ENCODE measurements at regions not wholly inside any gene's neighbourhood (a gene's known extent, or its start where the extent isn't known, plus 50 kb on each side); places are given as distances from the start of the nearest gene placed in this dataset.

GRCh38 chr5:20497356-20497755 lies 509.4 kb upstream of the CDH18 start:
- no peak for DNase-seq
- TF ChIP-seq GATA1 (IDR thresholded peaks at IDR 0.05; ENCODE audit: low read depth, low read length) = no peak
- no peak for TF ChIP-seq POLR2A (IDR thresholded peaks at IDR 0.05; ENCODE audit: low read length)

DNA sequence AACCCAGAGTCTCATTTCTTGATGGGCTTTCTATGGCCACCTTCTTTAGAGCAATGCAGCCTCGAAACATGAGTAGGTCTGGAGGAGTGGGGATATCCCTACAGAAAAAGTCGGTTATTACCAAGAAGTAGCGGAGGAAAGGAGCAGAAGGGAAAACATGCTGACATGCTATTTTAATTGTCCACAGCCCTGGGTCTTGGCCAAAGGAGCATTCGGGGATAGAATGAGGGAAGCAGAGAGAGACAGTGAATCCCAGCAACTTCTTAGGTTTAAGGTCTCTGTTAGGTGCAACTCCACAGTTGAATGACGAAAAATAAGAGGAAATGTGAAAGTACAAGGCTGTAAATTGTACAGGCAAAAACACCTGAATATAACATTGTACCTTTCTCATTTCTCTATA lies 506.7 kb upstream of the CDH18 start:
- TF ChIP-seq POLR2A (IDR thresholded peaks at IDR 0.05; ENCODE audit: low read length) (no peak), GATA1 (IDR thresholded peaks at IDR 0.05; ENCODE audit: low read depth, low read length) (no peak)
- no peak for DNase-seq

GRCh38 chr5:20486826-20487225 lies 498.8 kb upstream of the CDH18 start:
- no peak for TF ChIP-seq GATA1 (IDR thresholded peaks at IDR 0.05; ENCODE audit: low read depth, low read length)
- TF ChIP-seq POLR2A (IDR thresholded peaks at IDR 0.05; ENCODE audit: low read length) = no peak
- DNase-seq = no peak

- DNase-seq = no peak
Observed at GRCh38 chr5:20476016-20476415, 488.0 kb upstream of the CDH18 start.

GRCh38 chr5:20470997-20471396 lies 483.0 kb upstream of the CDH18 start:
- TF ChIP-seq GATA1 (IDR thresholded peaks at IDR 0.05; ENCODE audit: low read depth, low read length) (no peak), POLR2A (IDR thresholded peaks at IDR 0.05; ENCODE audit: low read length) (no peak)
- no peak for DNase-seq

More at GRCh38 chr5:20476016-20476415, 488.0 kb upstream of the CDH18 start:
- TF ChIP-seq GATA1 (IDR thresholded peaks at IDR 0.05; ENCODE audit: low read depth, low read length) (no peak), POLR2A (IDR thresholded peaks at IDR 0.05; ENCODE audit: low read length) (no peak)

DNA sequence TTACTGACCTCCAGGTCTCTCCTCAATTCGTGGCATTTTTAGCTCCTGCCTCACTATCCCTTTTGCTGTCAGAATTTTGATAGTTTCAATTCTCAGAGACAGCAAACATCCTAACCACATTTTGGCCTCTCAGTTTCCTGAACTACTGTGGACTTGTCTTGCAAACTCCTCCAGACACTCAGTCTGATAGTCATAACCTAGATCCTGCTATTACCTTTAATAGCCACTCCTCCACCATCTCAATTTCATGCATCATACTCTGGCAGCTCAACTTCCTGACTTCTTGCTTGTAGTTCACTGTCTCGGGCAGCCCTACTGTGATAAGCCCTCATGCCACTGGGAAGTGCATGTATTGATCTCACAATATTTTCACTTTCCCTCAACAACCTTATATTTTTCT lies 481.8 kb upstream of the CDH18 start:
- TF ChIP-seq POLR2A (IDR thresholded peaks at IDR 0.05; ENCODE audit: low read length) (no peak), GATA1 (IDR thresholded peaks at IDR 0.05; ENCODE audit: low read depth, low read length) (no peak)
- DNase-seq = no peak

DNA sequence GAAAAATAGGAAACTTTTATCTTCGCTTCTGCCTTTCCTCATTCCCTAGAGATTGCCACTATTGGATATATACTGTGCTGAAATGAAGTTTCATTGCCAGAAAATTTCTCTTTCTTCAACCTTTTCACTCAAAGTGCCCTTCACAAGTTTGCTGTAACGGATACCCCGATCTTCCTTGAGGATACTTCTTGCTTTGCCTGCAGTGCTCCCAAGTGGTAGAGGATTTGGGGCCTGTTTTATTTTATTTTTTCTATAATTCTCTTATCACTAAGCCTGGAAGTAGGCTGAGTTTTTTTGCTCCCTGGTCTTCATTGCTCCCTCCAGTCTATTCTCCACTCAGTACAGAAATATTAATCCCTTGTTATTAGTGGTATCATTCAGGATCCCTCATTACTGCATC lies 481.4 kb upstream of the CDH18 start:
- no peak for DNase-seq
- TF ChIP-seq GATA1 (IDR thresholded peaks at IDR 0.05; ENCODE audit: low read depth, low read length) (no peak), POLR2A (IDR thresholded peaks at IDR 0.05; ENCODE audit: low read length) (no peak)

DNA sequence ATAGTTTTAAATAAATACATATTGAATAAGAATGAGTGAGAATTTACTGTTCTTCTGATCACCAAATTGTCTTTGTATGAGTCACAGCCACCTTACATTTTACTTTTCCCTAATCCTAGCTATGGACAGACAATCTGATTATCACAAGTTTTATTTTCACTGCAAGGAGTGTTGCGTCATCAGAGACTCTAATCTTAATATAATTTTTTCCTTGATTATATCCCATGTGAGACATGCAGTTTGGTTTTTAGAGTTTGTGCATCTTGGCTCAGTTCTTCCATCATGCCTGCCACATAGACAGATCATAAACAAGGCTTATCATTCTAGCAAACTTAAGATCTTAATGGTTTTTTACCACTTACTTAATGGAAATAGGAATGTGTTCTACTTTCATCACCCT lies 478.5 kb upstream of the CDH18 start:
- TF ChIP-seq POLR2A (IDR thresholded peaks at IDR 0.05; ENCODE audit: low read length) = no peak
- TF ChIP-seq GATA1 (IDR thresholded peaks at IDR 0.05; ENCODE audit: low read depth, low read length) = no peak
- no peak for DNase-seq

DNA sequence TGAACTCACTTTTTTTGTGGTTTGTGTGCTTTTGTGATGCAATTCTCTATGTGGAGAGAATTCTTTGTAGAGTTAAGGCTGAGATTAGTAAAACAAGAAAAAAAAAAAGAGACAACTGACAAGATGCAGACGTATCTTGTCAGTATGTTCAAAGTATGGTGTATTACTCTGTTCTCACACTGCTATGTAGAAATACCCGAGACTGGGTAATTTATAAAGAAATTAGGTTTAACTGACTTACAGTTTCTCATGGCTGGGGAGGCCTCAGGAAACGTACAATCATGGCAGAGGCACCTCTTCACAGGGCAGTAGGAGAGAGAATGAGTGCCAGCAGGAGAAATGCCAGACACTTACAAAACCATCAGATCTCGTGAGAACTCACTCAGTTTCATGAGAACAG lies 475.2 kb upstream of the CDH18 start:
- no peak for DNase-seq
- TF ChIP-seq GATA1 (IDR thresholded peaks at IDR 0.05; ENCODE audit: low read depth, low read length) (no peak), POLR2A (IDR thresholded peaks at IDR 0.05; ENCODE audit: low read length) (no peak)

DNA sequence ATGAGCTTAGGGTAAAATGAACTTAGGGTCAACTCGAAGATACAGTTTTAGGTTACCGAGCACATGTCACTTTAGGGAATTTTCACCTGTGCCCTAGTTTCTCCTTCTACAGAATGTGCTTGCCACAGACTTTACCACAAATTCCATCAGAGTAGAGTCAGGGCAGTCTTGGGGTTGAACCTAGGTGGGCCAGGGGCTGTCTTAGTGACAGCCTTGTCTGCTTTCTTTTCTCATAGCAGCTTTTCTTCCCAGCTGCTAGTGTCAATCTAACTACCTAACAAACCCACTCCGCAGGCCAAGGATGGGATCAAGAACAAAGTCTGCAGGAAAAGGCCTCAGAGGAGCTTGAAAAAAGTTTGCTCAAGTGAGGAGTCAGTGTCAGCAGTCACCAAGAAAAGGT lies 458.1 kb upstream of the CDH18 start:
- no peak for DNase-seq
- TF ChIP-seq GATA1 (IDR thresholded peaks at IDR 0.05; ENCODE audit: low read depth, low read length) (no peak), POLR2A (IDR thresholded peaks at IDR 0.05; ENCODE audit: low read length) (no peak)

GRCh38 chr5:20445326-20445860 lies 457.4 kb upstream of the CDH18 start:
- DNase-seq = no peak
- no peak for TF ChIP-seq GATA1 (IDR thresholded peaks at IDR 0.05; ENCODE audit: low read depth, low read length)
- TF ChIP-seq POLR2A (IDR thresholded peaks at IDR 0.05; ENCODE audit: low read length) = no peak

- no peak for DNase-seq
- TF ChIP-seq POLR2A (IDR thresholded peaks at IDR 0.05; ENCODE audit: low read length) (no peak), GATA1 (IDR thresholded peaks at IDR 0.05; ENCODE audit: low read depth, low read length) (no peak)
Observed at GRCh38 chr5:20434786-20435185, 446.8 kb upstream of the CDH18 start.

GRCh38 chr5:20420991-20421595 lies 433.1 kb upstream of the CDH18 start:
- TF ChIP-seq POLR2A (IDR thresholded peaks at IDR 0.05; ENCODE audit: low read length) = no peak
- DNase-seq = no peak
